HCT116 (cell line): ENCODE measurements at regions not wholly inside any gene's neighbourhood (a gene's known extent, or its start where the extent isn't known, plus 50 kb on each side); places are given as distances from the start of the nearest gene placed in this dataset.
A peak's percentile ranks its signal among the peaks of the same experiment; 100 is the strongest.

Experiments used
- ATAC-seq: fragments of 200-7000 bp; cut with Tn5 transposase; 2 replicates; pipeline ENCODE4 v1.9.1; 2020; ENCODE audit warnings: mild to moderate bottlenecking, moderate library complexity
- BruUV-seq: library from RNA; stranded (reverse); fragments of 400-500 nt; replicated peaks from 2 replicates; lab custom pipeline; 2021; lab: Mats Ljungman, UMichigan
- CTCF ChIA-PET: fragments of 300-600 bp; sonication (Branson Sonifier 250); formaldehyde crosslinking; loops from one replicate; lab custom pipeline; 2021; ENCODE audit warnings: antibody characterized with exemption; lab: Charles Lee
- POLR2A ChIA-PET: fragments of 300-600, 350-600 bp; sonication (Branson Sonifier 250); formaldehyde crosslinking; loops from one replicate; lab custom pipeline; 2021; ENCODE audit warnings: antibody characterized with exemption; lab: Charles Lee
- RAD21 ChIA-PET, 2 experiments: fragments of 300-600 bp; sonication (Branson Sonifier 250); formaldehyde crosslinking; loops; one replicate each; lab custom pipeline; 2023; ENCODE audit warnings: low total read pairs in 2 of 2; ENCODE audit not compliant: uncharacterized antibody in 2 of 2, unreplicated experiment in 2 of 2, low non-redundant PET in 1 of 2; lab: Charles Lee
- DNase-seq: peaks from one replicate; pipeline ENCODE4 v3.0.0-alpha.2; 2010; ENCODE audit warnings: low read depth, low spot score
- H2AFZ ChIP-seq: fragments of 200-600 bp; shearing (Covaris generic), sonication (generic); 2 replicates; pipeline ENCODE4 v1.6.1; 2017; ENCODE audit warnings: low read depth, mixed run types, mixed read lengths, antibody characterized with exemption, low read length; ENCODE audit not compliant: poor library complexity, severe bottlenecking
- H3K27ac ChIP-seq: 2 replicates; pipeline ENCODE4 v1.5.1; 2012; ENCODE audit warnings: low read depth, low read length
- H3K27me3 ChIP-seq: fragments of 200-600 bp; sonication (generic); 2 replicates; pipeline ENCODE4 v1.6.1; 2016; ENCODE audit warnings: mixed run types, low read length, mixed read lengths; ENCODE audit not compliant: insufficient read depth
- H3K36me3 ChIP-seq, 2 experiments: fragments of 200-500 bp in 1 of 2; fragments of 200-600 bp in 1 of 2; sonication (Bioruptor generic) in 1 of 2; sonication (generic) in 1 of 2; 2 replicates each; pipeline versions ENCODE4 v1.5.1 to v1.6.1; 2014 to 2016; ENCODE audit warnings: low read length in 2 of 2, inconsistent platforms in 1 of 2, mixed read lengths in 1 of 2, mixed run types in 1 of 2; ENCODE audit not compliant: insufficient read depth in 2 of 2, control insufficient read depth in 1 of 2
- H3K4me1 ChIP-seq, 2 experiments: fragments of 200-600 bp in 1 of 2; sonication (generic) in 1 of 2; 2 replicates each; pipeline versions ENCODE4 v1.5.1 to v1.6.1; 2012 to 2017; ENCODE audit warnings: low read length in 2 of 2, inconsistent platforms in 1 of 2, mild to moderate bottlenecking in 1 of 2, mixed read lengths in 1 of 2, mixed run types in 1 of 2, moderate library complexity in 1 of 2; ENCODE audit not compliant: insufficient read depth in 2 of 2, control insufficient read depth in 1 of 2
- H3K4me2 ChIP-seq: fragments of 200-600 bp; sonication (generic); 2 replicates; pipeline ENCODE4 v1.6.1; 2017; ENCODE audit warnings: mixed run types, low read length, mixed read lengths
- H3K4me3 ChIP-seq, 2 experiments: fragments of 200-600 bp in 1 of 2; sonication (generic) in 1 of 2; replicated peaks in 1 of 2; 2 replicates each; pipeline ENCODE4 v1.5.1; 2011 to 2016; ENCODE audit warnings: low read length in 2 of 2, control low read depth in 1 of 2, low read depth in 1 of 2, mild to moderate bottlenecking in 1 of 2, mixed read lengths in 1 of 2, mixed run types in 1 of 2
- H3K79me2 ChIP-seq: fragments of 200-600 bp; sonication (generic); 2 replicates; pipeline ENCODE4 v1.6.1; 2017; ENCODE audit warnings: mild to moderate bottlenecking, mixed run types, low read length, moderate library complexity, mixed read lengths; ENCODE audit not compliant: insufficient read depth
- H3K9ac ChIP-seq: fragments of 200-600 bp; sonication (generic); 2 replicates; pipeline ENCODE4 v1.6.1; 2016; ENCODE audit warnings: low read length, mixed read lengths
- H3K9me2 ChIP-seq: fragments of 200-600 bp; sonication (generic), shearing (Covaris generic); 2 replicates; pipeline ENCODE4 v1.6.1; 2017; ENCODE audit warnings: mixed run types, mild to moderate bottlenecking, moderate library complexity; ENCODE audit not compliant: insufficient read depth
- H3K9me3 ChIP-seq, 2 experiments: fragments of 200-500 bp in 1 of 2; fragments of 200-600 bp in 1 of 2; sonication (Bioruptor generic) in 1 of 2; sonication (generic) in 1 of 2; 2 replicates each; pipeline ENCODE4 v1.6.1; 2014 to 2017; ENCODE audit warnings: low read length in 2 of 2, mixed read lengths in 2 of 2, inconsistent platforms in 1 of 2, low read depth in 1 of 2, mild to moderate bottlenecking in 1 of 2, mixed run types in 1 of 2, moderate library complexity in 1 of 2; ENCODE audit not compliant: control insufficient read depth in 1 of 2, insufficient read depth in 1 of 2
- H4K20me1 ChIP-seq: fragments of 200-600 bp; sonication (generic), shearing (Covaris generic); 2 replicates; pipeline ENCODE4 v1.6.1; 2017; ENCODE audit warnings: mixed run types, mild to moderate bottlenecking, moderate library complexity; ENCODE audit not compliant: insufficient read depth
- CBX3 ChIP-seq: IDR thresholded peaks from 2 replicates; pipeline ENCODE4 v1.6.1; 2012; ENCODE audit warnings: low read depth
- EGR1 ChIP-seq: IDR thresholded peaks from 2 replicates; pipeline ENCODE4 v1.6.1; 2012; ENCODE audit warnings: low read depth
- EZH2phosphoT487 ChIP-seq: fragments of 200-600 bp; IDR thresholded peaks from 2 replicates; pipeline ENCODE4 v1.6.1; 2018; ENCODE audit warnings: antibody characterized with exemption, borderline replicate concordance
- MAX ChIP-seq: IDR thresholded peaks from 2 replicates; pipeline ENCODE4 v1.6.1; 2012
- POLR2A ChIP-seq: IDR thresholded peaks from 2 replicates; pipeline ENCODE4 v1.7.0; 2011; ENCODE audit warnings: borderline replicate concordance; ENCODE audit not compliant: insufficient read depth, insufficient read length; ENCODE audit errors: extremely low read depth
- POLR2AphosphoS5 ChIP-seq: IDR thresholded peaks from 2 replicates; pipeline ENCODE4 v1.6.1; 2011; ENCODE audit warnings: mild to moderate bottlenecking, low read depth, low read length, moderate library complexity
- RAD21 ChIP-seq: IDR thresholded peaks from 2 replicates; pipeline ENCODE4 v1.6.1; 2012; ENCODE audit warnings: low read depth, mild to moderate bottlenecking
- REST ChIP-seq: IDR thresholded peaks from 2 replicates; pipeline ENCODE4 v1.6.1; 2012; ENCODE audit warnings: low read depth
- SP1 ChIP-seq: IDR thresholded peaks from 2 replicates; pipeline ENCODE4 v1.6.1; 2012; ENCODE audit warnings: low read depth
- SRF ChIP-seq: IDR thresholded peaks from 2 replicates; pipeline ENCODE4 v1.6.1; 2012; ENCODE audit warnings: low read depth
- TCF7L2 ChIP-seq: IDR thresholded peaks from 2 replicates; pipeline ENCODE4 v1.7.0; 2011; ENCODE audit warnings: borderline replicate concordance, inconsistent platforms; ENCODE audit not compliant: insufficient read depth, insufficient read length; ENCODE audit errors: extremely low read depth
- ZFX ChIP-seq: fragments of 450-650 bp; IDR thresholded peaks from 2 replicates; pipeline ENCODE4 v1.6.1; 2017
- intact Hi-C: fragments of 100-400 bp; cut with micrococcal nuclease; formaldehyde crosslinking; loops from 2 replicates; pipeline ENCODE4 v1.10.0; 2022

- ChIA-PET RAD21 (no interaction called here), POLR2A (no interaction called here), CTCF (no interaction called here)
- Histone ChIP-seq H3K4me2 (no peak overlapping the region), H3K9ac (no peak overlapping the region), H3K36me3 (no peaks in the 10 kb centered on the region), H3K27ac (no peak overlapping the region), H3K27me3 (no peaks in the 10 kb centered on the region), H3K4me3 (no peak overlapping the region), H2AFZ (peak overlapping the region; percentile 72), H3K9me3 (no peaks in the 10 kb centered on the region), H3K4me1 (peaks cover 0 to 8% of the 10 kb centered on the region in 2 experiments; a peak in 1 of 4 replicates), H3K79me2 (no peaks in the 10 kb centered on the region), H4K20me1 (no peaks in the 10 kb centered on the region), H3K9me2 (no peaks in the 10 kb centered on the region)
- no TSS peak for BruUV-seq
- intact Hi-C loops: no loop called here
- DNase-seq: no peak
- no peak for ATAC-seq
- TF ChIP-seq MAX (no peak), SP1 (no peak), CBX3 (no peak), EZH2phosphoT487 (no peak), TCF7L2 (no peak), SRF (no peak), REST (no peak), POLR2AphosphoS5 (no peak), EGR1 (no peak), RAD21 (no peak), ZFX (no peak), POLR2A (no peak)
Measured at GRCh38 chr9:72454871-72455491, 66.4 kb upstream of the TMC1 start.
